Mesenchymal stem cell (in vitro differentiated cells and primary cell): ENCODE measurements at regions not wholly inside any gene's neighbourhood (a gene's known extent, or its start where the extent isn't known, plus 50 kb on each side); places are given as distances from the start of the nearest gene placed in this dataset.
A peak's percentile ranks its signal among the peaks of the same experiment; 100 is the strongest.

Experiments
- DNase-seq: peaks from one replicate; pipeline ENCODE4 v3.0.0-alpha.2; 2013
- H2AFZ ChIP-seq: one replicate; pipeline ENCODE4 v1.6.1; 2013; ENCODE audit warnings: low read depth, mild to moderate bottlenecking, control low read depth, inconsistent platforms, low read length, moderate library complexity
- H2AK5ac ChIP-seq: 2 replicates; pipeline ENCODE4 v1.6.1; 2013; ENCODE audit warnings: low read length, moderate library complexity, mild to moderate bottlenecking, inconsistent platforms; ENCODE audit not compliant: severe bottlenecking
- H2BK120ac ChIP-seq: one replicate; pipeline ENCODE4 v1.6.1; 2013; ENCODE audit warnings: low read depth, mild to moderate bottlenecking, inconsistent platforms, low read length, moderate library complexity
- H2BK12ac ChIP-seq, 2 experiments: one replicate each; pipeline ENCODE4 v1.6.1; 2013; ENCODE audit warnings: inconsistent platforms in 2 of 2, low read length in 2 of 2, mild to moderate bottlenecking in 2 of 2, moderate library complexity in 2 of 2, control low read depth in 1 of 2
- H2BK15ac ChIP-seq: one replicate; pipeline ENCODE4 v1.6.1; 2013; ENCODE audit warnings: mild to moderate bottlenecking, low read depth, inconsistent platforms; ENCODE audit not compliant: poor library complexity, severe bottlenecking
- H2BK5ac ChIP-seq: 2 replicates; pipeline ENCODE4 v1.6.1; 2013; ENCODE audit warnings: low read depth, mild to moderate bottlenecking, low read length, control low read depth, inconsistent platforms; ENCODE audit not compliant: poor library complexity, severe bottlenecking
- H3K14ac ChIP-seq, 2 experiments: one replicate each; pipeline ENCODE4 v1.6.1; 2013; ENCODE audit warnings: inconsistent platforms in 2 of 2, low read length in 2 of 2, control low read depth in 1 of 2, mild to moderate bottlenecking in 1 of 2, moderate library complexity in 1 of 2
- H3K18ac ChIP-seq, 2 experiments: one replicate each; pipeline ENCODE4 v1.6.1; 2013; ENCODE audit warnings: inconsistent platforms in 2 of 2, low read length in 2 of 2, control low read depth in 1 of 2, low read depth in 1 of 2, mild to moderate bottlenecking in 1 of 2
- H3K23ac ChIP-seq, 2 experiments: one replicate each; pipeline ENCODE4 v1.6.1; 2013; ENCODE audit warnings: inconsistent platforms in 2 of 2, low read length in 2 of 2, mild to moderate bottlenecking in 2 of 2, moderate library complexity in 2 of 2, control low read depth in 1 of 2
- H3K27ac ChIP-seq: 2 replicates; pipeline ENCODE4 v1.5.1; 2013; ENCODE audit warnings: mild to moderate bottlenecking, moderate library complexity, low read length, control low read depth, inconsistent platforms; ENCODE audit not compliant: poor library complexity, severe bottlenecking
- H3K27me3 ChIP-seq, 2 experiments: 2 replicates each; pipeline versions ENCODE4 v1.6.1 to v1.7.0; 2013; ENCODE audit warnings: low read length in 2 of 2, mild to moderate bottlenecking in 2 of 2, moderate library complexity in 2 of 2, control low read depth in 1 of 2, inconsistent platforms in 1 of 2; ENCODE audit not compliant: control insufficient read depth in 1 of 2, insufficient read depth in 1 of 2
- H3K36me3 ChIP-seq, 2 experiments: 2 replicates each; pipeline versions ENCODE4 v1.6.1 to v1.7.0; 2013; ENCODE audit warnings: low read length in 2 of 2, control low read depth in 1 of 2, inconsistent platforms in 1 of 2, low read depth in 1 of 2, mild to moderate bottlenecking in 1 of 2; ENCODE audit not compliant: insufficient read depth in 2 of 2, control insufficient read depth in 1 of 2
- H3K4ac ChIP-seq, 2 experiments: one replicate each; pipeline ENCODE4 v1.6.1; 2013; ENCODE audit warnings: inconsistent platforms in 2 of 2, low read length in 2 of 2, mild to moderate bottlenecking in 2 of 2, moderate library complexity in 2 of 2, control low read depth in 1 of 2, low read depth in 1 of 2
- H3K4me1 ChIP-seq: 2 replicates; pipeline ENCODE4 v1.6.1; 2013; ENCODE audit warnings: low read depth, low read length, control low read depth; ENCODE audit not compliant: control insufficient read depth, insufficient read depth
- H3K4me2 ChIP-seq: 2 replicates; pipeline ENCODE4 v1.6.1; 2013; ENCODE audit warnings: low read length, mild to moderate bottlenecking, inconsistent platforms; ENCODE audit not compliant: poor library complexity, severe bottlenecking
- H3K4me3 ChIP-seq, 2 experiments: 2 replicates each; pipeline versions ENCODE4 v1.5.1 to v1.7.0; 2013; ENCODE audit warnings: low read length in 2 of 2, mild to moderate bottlenecking in 2 of 2, control low read depth in 1 of 2, low read depth in 1 of 2; ENCODE audit not compliant: insufficient read depth in 1 of 2
- H3K79me1 ChIP-seq: replicated peaks from 2 replicates; pipeline ENCODE4 v1.6.1; 2013; ENCODE audit warnings: mild to moderate bottlenecking, control low read depth, low read length, inconsistent platforms; ENCODE audit not compliant: poor library complexity, severe bottlenecking
- H3K9ac ChIP-seq: 2 replicates; pipeline ENCODE4 v1.7.0; 2013; ENCODE audit warnings: mild to moderate bottlenecking, low read length, moderate library complexity
- H3K9me3 ChIP-seq: 2 replicates; pipeline ENCODE4 v1.7.0; 2013; ENCODE audit warnings: mild to moderate bottlenecking, low read length; ENCODE audit not compliant: control insufficient read depth
- H4K8ac ChIP-seq: one replicate; pipeline ENCODE4 v1.6.1; 2013; ENCODE audit warnings: inconsistent platforms, mild to moderate bottlenecking, low read length, moderate library complexity
- H4K91ac ChIP-seq: one replicate; pipeline ENCODE4 v1.6.1; 2013; ENCODE audit warnings: mild to moderate bottlenecking, low read length, inconsistent platforms
- WGBS: methylation state at CpG from one replicate; pipeline ENCODE4 v1.1.7; 2013; ENCODE audit warnings: mixed read lengths; 5-methylcytosine and 5-hydroxymethylcytosine counted together

GRCh38 chr13:97110936-97111335 is 111.2 kb upstream of the MBNL2 start:
- H3K4me2 ChIP-seq = no peak overlapping the region
- no peak overlapping the region for H4K91ac ChIP-seq
- no peaks in the 10 kb centered on the region for H3K79me1 ChIP-seq
- H3K4me1 ChIP-seq = peaks cover 24% of the 10 kb centered on the region
- H3K27me3 ChIP-seq = no peaks in the 10 kb centered on the region
- no peak overlapping the region for H2BK12ac ChIP-seq
- no peak overlapping the region for H3K27ac ChIP-seq
- no peak overlapping the region for H3K23ac ChIP-seq
- no peak overlapping the region for H3K4ac ChIP-seq
- H3K4me3 ChIP-seq = no peak overlapping the region
- H3K9ac ChIP-seq = no peak overlapping the region
- H2BK120ac ChIP-seq = no peak overlapping the region
- H2AFZ ChIP-seq = no peak overlapping the region
- H3K18ac ChIP-seq = no peak overlapping the region
- 90% methylated on average over 6 of the region's 6 CpGs for WGBS
- no peak overlapping the region for H2BK5ac ChIP-seq
- no peak for DNase-seq
- H4K8ac ChIP-seq = no peak overlapping the region
- H2BK15ac ChIP-seq = no peak overlapping the region
- no peaks in the 10 kb centered on the region for H3K9me3 ChIP-seq
- no peak overlapping the region for H3K14ac ChIP-seq
- no peaks in the 10 kb centered on the region for H3K36me3 ChIP-seq
- H2AK5ac ChIP-seq = peak overlapping the region; percentile 73

DNA sequence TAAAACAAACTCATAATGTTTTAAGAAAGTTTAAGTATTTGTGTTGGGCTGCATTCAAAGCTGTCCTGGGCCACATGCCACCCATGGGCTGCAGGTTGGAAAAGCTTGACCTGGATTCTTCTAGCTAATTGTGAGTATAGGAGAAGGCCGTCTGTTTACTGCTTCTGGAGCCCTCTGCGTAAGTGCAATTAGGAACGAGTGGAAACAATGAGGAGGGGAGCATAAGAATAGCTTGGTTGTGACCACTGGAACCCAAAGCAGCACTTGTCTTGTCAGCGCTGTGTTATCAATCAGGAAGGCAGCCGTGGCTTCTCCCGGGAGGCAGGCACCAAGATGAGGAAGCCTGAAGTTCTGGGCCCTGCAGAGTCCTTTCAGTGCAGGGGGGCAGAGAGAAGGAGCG is 110.4 kb upstream of the MBNL2 start:
- H3K79me1 ChIP-seq = no peaks in the 10 kb centered on the region
- H3K4me1 ChIP-seq = peaks cover 27% of the 10 kb centered on the region
- H3K9ac ChIP-seq = no peak overlapping the region
- H2BK15ac ChIP-seq = no peak overlapping the region
- H3K9me3 ChIP-seq = no peaks in the 10 kb centered on the region
- peak overlapping the region in 1 of 2 experiments; percentile 48 for H3K18ac ChIP-seq
- no peak overlapping the region for H3K4me2 ChIP-seq
- no peak overlapping the region for H2AFZ ChIP-seq
- no peak overlapping the region for H3K27ac ChIP-seq
- no peak overlapping the region for H2BK120ac ChIP-seq
- H2AK5ac ChIP-seq = peak overlapping the region; percentile 83
- no peak overlapping the region for H3K14ac ChIP-seq
- WGBS = 75% methylated on average over 7 of the region's 7 CpGs
- no peaks in the 10 kb centered on the region for H3K36me3 ChIP-seq
- H3K4me3 ChIP-seq = no peak overlapping the region
- no peak overlapping the region for H2BK5ac ChIP-seq
- H3K23ac ChIP-seq = no peak overlapping the region
- peak overlapping the region in 1 of 2 experiments; percentile 47 for H3K4ac ChIP-seq
- no peaks in the 10 kb centered on the region for H3K27me3 ChIP-seq
- H4K8ac ChIP-seq = peak overlapping the region; percentile 19
- H2BK12ac ChIP-seq = peak overlapping the region in 1 of 2 experiments; percentile 45
- no peak overlapping the region for H4K91ac ChIP-seq
- DNase-seq = no peak

DNA sequence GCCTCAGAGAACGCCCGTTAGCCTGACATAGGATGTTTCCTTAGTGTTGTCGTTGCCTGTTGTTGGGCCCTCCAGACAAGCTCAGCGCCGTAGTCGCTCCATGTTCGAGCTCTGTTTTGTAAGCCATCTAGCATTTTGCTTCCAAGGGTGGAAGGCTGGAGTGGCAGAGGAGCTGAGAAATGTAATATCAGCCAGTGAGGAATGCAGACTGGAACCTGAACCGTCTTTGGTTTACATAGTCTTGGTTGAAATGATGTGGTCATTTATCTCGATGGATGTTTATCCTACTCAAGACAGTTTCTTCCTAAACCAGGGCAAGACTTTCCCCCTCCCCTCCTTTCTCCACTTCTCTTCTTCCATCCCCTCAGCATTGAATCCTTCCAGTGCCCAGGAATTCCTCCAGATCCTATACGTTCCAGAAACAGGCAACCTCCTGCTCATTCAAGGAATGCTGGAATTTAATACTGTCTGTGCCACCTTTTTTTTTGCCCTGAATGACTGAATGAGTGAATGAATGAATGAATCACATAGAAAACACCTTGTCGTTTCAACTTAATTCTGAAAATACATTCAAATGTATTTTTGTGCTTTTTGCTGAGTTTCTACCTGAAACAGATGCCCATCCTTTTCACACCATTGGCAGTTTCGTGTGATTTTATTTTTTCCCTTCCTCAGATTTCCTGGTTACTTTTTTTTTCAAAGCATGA is 109.5 kb upstream of the MBNL2 start:
- H3K23ac ChIP-seq = no peak overlapping the region
- H3K79me1 ChIP-seq = no peaks in the 10 kb centered on the region
- no peak overlapping the region for H3K4me2 ChIP-seq
- 86% methylated on average over 8 of the region's 12 CpGs for WGBS
- H2BK120ac ChIP-seq = no peak overlapping the region
- H3K27me3 ChIP-seq = no peaks in the 10 kb centered on the region
- no peak overlapping the region for H3K27ac ChIP-seq
- H2BK15ac ChIP-seq = no peak overlapping the region
- no peaks in the 10 kb centered on the region for H3K9me3 ChIP-seq
- H2BK12ac ChIP-seq = peak overlapping the region in 1 of 2 experiments; percentile 34
- no peak overlapping the region for H4K8ac ChIP-seq
- H3K4ac ChIP-seq = peak overlapping the region in 1 of 2 experiments; percentile 27
- no peaks in the 10 kb centered on the region for H3K36me3 ChIP-seq
- H3K4me1 ChIP-seq = peaks cover 27% of the 10 kb centered on the region
- no peak overlapping the region for H3K4me3 ChIP-seq
- no peak overlapping the region for H4K91ac ChIP-seq
- no peak overlapping the region for H2AFZ ChIP-seq
- no peak overlapping the region for H3K14ac ChIP-seq
- DNase-seq = peak; percentile 23
- no peak overlapping the region for H3K9ac ChIP-seq
- no peak overlapping the region for H2BK5ac ChIP-seq
- H3K18ac ChIP-seq = peak overlapping the region in 1 of 2 experiments; percentile 47
- no peak overlapping the region for H2AK5ac ChIP-seq

DNA sequence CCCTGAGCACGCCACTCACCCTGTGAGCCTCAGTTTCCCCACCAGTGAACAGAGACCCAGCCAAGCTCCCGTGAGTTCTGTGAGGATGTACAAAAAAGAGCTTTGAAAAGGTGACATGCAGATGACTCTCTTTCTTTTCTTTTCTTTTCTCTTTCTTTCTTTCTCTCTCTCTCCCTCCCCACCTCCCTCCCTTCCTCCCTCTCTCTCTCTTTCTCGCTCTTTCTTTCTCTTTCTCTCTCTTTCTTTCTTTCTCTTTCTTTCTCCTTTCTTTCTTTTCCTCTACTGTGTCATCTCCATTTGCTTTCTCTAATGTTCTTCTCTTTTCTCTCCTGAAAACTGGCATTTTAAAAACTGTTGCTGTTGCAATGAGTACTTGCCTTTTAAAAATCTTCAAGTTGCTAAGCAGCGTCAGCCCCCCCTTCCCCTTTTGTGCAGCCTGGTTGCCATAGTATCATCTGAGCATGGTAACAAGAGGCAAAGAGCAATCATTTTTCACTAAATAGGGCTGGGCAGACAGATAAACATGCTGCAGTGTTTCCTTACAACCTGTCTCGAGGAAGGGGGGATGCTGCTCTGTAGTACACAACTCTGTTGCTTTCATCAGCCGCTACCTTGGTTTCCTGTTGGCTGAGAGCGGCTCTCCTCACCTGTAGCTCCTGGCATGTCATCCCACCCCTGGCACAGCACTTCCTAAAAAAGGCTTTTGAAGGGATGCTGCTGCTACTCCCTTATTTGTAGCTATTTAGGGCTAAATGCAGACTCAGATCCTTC is 108.7 kb upstream of the MBNL2 start:
- Histone ChIP-seq H3K23ac (no peak overlapping the region), H3K4me3 (no peak overlapping the region), H2BK15ac (peak overlapping the region; percentile 89), H3K14ac (peak overlapping the region in 1 of 2 experiments; percentile 64), H2AFZ (peak overlapping the region; percentile 44), H2AK5ac (peak overlapping the region; percentile 38), H3K79me1 (no peaks in the 10 kb centered on the region), H2BK5ac (no peak overlapping the region), H4K8ac (no peak overlapping the region), H3K4ac (no peak overlapping the region), H2BK120ac (no peak overlapping the region), H3K4me1 (peaks cover 27% of the 10 kb centered on the region), H3K27ac (no peak overlapping the region), H4K91ac (no peak overlapping the region), H3K18ac (no peak overlapping the region), H3K9me3 (no peaks in the 10 kb centered on the region), H3K9ac (no peak overlapping the region), H3K4me2 (no peak overlapping the region), H3K27me3 (no peaks in the 10 kb centered on the region), H3K36me3 (no peaks in the 10 kb centered on the region), H2BK12ac (no peak overlapping the region)
- peak; percentile 53 for DNase-seq
- WGBS = 65% methylated on average over 6 of the region's 7 CpGs
